ENCODE measurements at regions not wholly inside any gene's neighbourhood (a gene's known extent, or its start where the extent isn't known, plus 50 kb on each side); places are given as distances from the start of the nearest gene placed in this dataset.
A peak's percentile ranks its signal among the peaks of the same experiment; 100 is the strongest.
"Not testable (repeated sequence)": the region's sequence is repeated elsewhere in the genome, so short reads cannot be mapped to it uniquely, and the experiment has no call there.

DNA sequence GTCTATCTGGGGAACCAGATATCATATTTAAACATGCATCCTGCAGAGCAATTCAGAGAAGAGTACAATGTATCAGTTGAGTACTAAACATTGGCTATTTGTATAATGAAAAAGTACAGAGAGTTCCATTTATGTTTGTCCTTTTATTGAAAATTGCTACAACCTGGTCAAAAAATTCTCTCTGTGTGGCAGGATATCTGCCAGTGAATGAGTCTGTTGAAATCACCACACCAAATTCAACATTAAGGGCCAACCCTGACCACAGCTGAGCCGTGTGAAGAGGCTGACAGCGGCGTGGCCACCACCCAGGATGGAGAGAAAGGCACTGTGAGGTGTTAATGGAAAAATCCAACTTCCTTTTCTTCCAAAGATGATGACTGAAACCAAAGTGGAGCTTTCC is 422.7 kb upstream of the PIK3R1 start:
- TF ChIP-seq CTCF (IDR thresholded peaks at IDR 0.05; ENCODE audit: insufficient read depth, low read depth, low read length, missing control alignments), result no peak
- no peak overlapping the region for H3K4me3 ChIP-seq (ENCODE audit: low read length)
- DNase-seq (ENCODE audit: low read depth), result no peak

- no peak overlapping the region for H3K4me3 ChIP-seq (ENCODE audit: low read length)
- no peak for DNase-seq (ENCODE audit: low read depth)
- no peak for TF ChIP-seq CTCF (IDR thresholded peaks at IDR 0.05; ENCODE audit: insufficient read depth, low read depth, low read length, missing control alignments)
Observed at GRCh38 chr5:67790390-67790789, 425.2 kb upstream of the PIK3R1 start.

DNA sequence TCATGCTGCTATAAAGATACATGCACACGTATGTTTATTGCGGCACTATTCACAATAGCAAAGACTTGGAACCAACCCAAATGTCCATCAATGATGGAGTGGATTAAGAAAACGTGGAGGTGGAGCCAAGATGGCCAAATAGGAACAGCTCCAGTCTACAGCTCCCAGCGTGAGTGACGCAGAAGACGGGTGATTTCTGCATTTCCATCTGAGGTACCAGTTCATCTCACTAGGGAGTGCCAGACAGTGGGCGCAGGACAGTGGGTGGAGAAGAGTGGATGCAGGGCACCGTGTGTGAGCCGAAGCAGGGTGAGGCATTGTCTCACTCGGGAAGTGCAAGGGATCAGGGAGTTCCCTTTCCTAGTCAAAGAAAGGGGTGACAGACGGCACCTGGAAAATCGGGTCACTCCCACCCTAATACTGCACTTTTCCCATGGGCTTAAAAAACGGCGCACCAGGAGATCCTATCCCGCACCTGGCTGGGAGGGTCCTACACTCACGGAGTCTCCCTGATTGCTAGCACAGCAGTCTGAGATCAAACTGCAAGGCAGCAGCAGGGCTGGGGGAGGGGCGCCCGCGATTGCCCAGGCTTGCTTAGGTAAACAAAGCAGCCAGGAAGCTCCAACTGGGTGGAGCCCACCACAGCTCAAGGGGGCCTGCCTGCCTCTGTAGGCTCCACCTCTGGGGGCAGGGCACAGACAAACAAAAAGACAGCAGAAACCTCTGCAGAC is 435.5 kb upstream of the PIK3R1 start:
- not testable (repeated sequence) for DNase-seq (ENCODE audit: low read depth); H3K4me3 ChIP-seq (ENCODE audit: low read length)

DNA sequence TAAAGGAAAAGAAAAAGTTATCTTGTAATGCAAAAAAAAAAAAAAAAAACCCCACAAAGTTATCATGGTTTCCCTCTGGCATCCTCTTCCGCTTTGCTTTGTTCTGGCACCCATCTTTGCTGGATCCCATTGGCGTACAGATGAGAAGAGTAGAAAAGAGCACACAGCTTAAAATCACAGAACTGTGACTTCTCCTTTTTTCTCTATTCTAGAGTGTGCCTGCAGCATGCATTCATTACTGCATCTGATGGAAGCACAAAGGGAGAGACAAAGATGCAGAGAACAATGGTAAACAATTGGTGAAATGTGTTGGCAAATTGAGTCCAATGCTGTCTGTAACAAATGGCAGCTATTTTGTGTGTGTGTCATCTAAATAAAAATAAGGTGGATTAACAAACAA is 440.8 kb upstream of the PIK3R1 start:
- TF ChIP-seq CTCF (IDR thresholded peaks at IDR 0.05; ENCODE audit: insufficient read depth, low read depth, low read length, missing control alignments), result no peak
- no peak overlapping the region for H3K4me3 ChIP-seq (ENCODE audit: low read length)

DNA sequence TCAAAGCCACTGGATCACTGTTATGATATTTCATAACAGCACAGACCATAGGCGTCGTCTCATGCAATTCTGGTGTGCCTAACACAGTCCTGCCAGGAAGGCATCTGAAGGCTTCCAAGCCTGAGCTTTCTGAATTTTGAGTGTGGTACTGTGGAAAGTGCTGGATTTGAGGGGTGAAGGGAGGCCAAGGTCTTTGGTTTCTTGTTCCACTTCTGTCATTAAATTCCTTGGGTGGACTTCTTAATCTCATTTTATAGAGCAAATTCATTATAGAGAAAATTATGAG is 441.3 kb upstream of the PIK3R1 start:
- no peak for TF ChIP-seq CTCF (IDR thresholded peaks at IDR 0.05; ENCODE audit: insufficient read depth, low read depth, low read length, missing control alignments)
- no peak overlapping the region for H3K4me3 ChIP-seq (ENCODE audit: low read length)
- no peak for DNase-seq (ENCODE audit: low read depth)

More for the DNA sequence above, 440.8 kb upstream of the PIK3R1 start:
- no peak for DNase-seq (ENCODE audit: low read depth)

DNA sequence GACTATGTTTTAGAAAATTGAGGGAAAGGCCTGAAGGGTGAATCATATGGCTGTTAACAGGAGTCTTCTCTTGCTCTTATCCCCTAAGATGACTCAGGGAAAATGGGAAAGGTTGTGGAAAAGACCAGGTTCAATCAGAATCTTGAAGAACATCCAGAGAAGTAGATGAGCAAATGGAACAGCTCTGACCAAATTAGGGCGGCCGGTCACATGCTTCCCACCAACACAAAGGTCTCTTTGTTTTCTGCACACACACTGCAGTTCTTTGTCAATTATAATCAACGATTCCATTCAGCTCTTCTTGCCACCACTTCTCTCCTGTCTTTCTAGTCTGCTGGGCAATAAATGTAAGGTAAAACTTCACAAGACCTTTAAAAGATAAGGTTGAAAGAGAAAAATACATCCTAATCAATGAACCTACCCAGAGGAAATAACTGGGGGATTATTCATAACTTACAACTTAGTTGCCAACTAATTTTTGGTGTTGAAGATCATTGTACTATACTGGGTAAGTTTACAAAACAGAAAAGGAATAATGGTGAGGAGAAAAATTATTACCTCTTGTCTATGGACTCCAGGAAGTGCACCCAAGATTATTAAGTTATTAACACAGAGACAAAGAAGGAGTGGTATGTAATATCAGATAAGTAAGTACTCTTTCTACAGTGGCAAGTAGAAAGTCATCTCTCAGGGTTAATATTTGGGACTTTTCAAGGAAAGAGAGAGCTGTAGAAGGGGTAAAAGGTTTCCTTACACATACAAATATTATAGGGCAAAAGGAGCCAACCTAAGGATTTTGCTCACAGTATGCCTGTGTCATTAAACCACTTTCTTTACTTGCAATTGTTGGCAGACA is 441.9 kb upstream of the PIK3R1 start:
- peak; percentile 28 for DNase-seq (ENCODE audit: low read depth)
- no peak overlapping the region for H3K4me3 ChIP-seq (ENCODE audit: low read length)
- TF ChIP-seq CTCF (IDR thresholded peaks at IDR 0.05; ENCODE audit: insufficient read depth, low read depth, low read length, missing control alignments), result no peak

DNA sequence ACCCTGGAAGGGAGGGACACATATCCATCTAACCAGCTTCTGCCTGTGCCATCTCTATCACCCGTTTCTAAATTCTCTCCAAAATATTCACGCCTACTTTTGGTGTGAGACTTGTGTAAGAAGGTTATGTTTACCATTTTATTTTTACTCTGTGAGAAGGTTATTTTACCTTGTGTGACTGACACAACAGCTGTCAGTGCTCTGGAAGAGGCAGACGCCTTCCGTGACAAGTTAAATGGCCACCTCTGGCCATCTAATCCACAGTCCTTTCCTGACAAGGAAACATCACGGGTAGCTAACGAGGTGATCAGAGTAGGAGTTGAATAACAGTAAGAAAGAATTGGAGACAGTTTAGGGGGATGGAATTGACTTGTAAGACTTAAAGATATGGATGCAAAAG is 443.8 kb upstream of the PIK3R1 start:
- TF ChIP-seq CTCF (IDR thresholded peaks at IDR 0.05; ENCODE audit: insufficient read depth, low read depth, low read length, missing control alignments), result no peak
- no peak overlapping the region for H3K4me3 ChIP-seq (ENCODE audit: low read length)
- DNase-seq (ENCODE audit: low read depth), result no peak
